ENCODE measurements at regions not wholly inside any gene's neighbourhood (a gene's known extent, or its start where the extent isn't known, plus 50 kb on each side); places are given as distances from the start of the nearest gene placed in this dataset.
A peak's percentile ranks its signal among the peaks of the same experiment; 100 is the strongest.

- ChIA-PET SMC1A (ENCODE audit: uncharacterized antibody, unreplicated experiment) (no interaction called here), POLR2A (no interaction called here), RAD21 (ENCODE audit: unreplicated experiment) (no interaction called here), CTCF (no interaction called here)
- WGBS (ENCODE audit: insufficient coverage, insufficient replicate concordance, low lambda C conversion rate, missing lambda C conversion rate), result 71% methylated on average over 4 of the region's 4 CpGs
- ATAC-seq, result no peak
- TF ChIP-seq EP300 (IDR thresholded peaks at IDR 0.05; ENCODE audit: borderline replicate concordance in 1 of 2, control insufficient read depth in 1 of 2, low read depth in 2 of 2, low read length in 2 of 2), result no peak
- TF ChIP-seq CTCF (IDR thresholded peaks at IDR 0.05 in 2 of 3, conservative IDR thresholded peaks at IDR 0.05 in 1 of 3; ENCODE audit: control insufficient read depth in 2 of 3, extremely low read depth in 1 of 3, insufficient read depth in 1 of 3, low read depth in 3 of 3, low read length in 3 of 3), result peak in 1 of 3 experiments; percentile 21; a peak in 1 of 6 replicates
- no peak for TF ChIP-seq ELK1 (IDR thresholded peaks at IDR 0.05; ENCODE audit: low read depth, low read length)
- peak; percentile 39 for TF ChIP-seq RAD21 (IDR thresholded peaks at IDR 0.05; ENCODE audit: insufficient read depth, low read depth, low read length)
- Histone ChIP-seq H3K79me2 (ENCODE audit: control insufficient read depth, insufficient read depth, low read length) (no peaks in the 10 kb centered on the region), H3K4me2 (ENCODE audit: control insufficient read depth, insufficient read depth) (no peak overlapping the region), H3K27me3 (replicated peaks in 1 of 2; ENCODE audit: control insufficient read depth in 2 of 2, insufficient read depth in 2 of 2, low read length in 1 of 2) (no peaks in the 10 kb centered on the region), H4K20me1 (ENCODE audit: control insufficient read depth, insufficient read depth) (no peaks in the 10 kb centered on the region), H3K36me3 (ENCODE audit: control insufficient read depth in 2 of 2, insufficient read depth in 2 of 2, low read length in 1 of 2) (no peaks in the 10 kb centered on the region), H2AFZ (ENCODE audit: control insufficient read depth, low read depth, low read length) (no peak overlapping the region), H3K4me1 (ENCODE audit: control insufficient read depth, insufficient read depth, low read length) (no peaks in the 10 kb centered on the region), H3K9me3 (replicated peaks; ENCODE audit: control insufficient read depth, insufficient read depth, low read length) (no peaks in the 10 kb centered on the region), H3K27ac (ENCODE audit: control insufficient read depth, insufficient read depth) (no peak overlapping the region), H3K9ac (ENCODE audit: control insufficient read depth, insufficient read depth, low read length) (no peak overlapping the region), H3K4me3 (no peak overlapping the region)
- in situ Hi-C loops (cut with MboI) (no loop called here), intact Hi-C loops (cut with micrococcal nuclease; ENCODE audit: unreplicated experiment) (no loop called here)
- no TSS peak for BruUV-seq (replicated peaks)
- FAIRE-seq, result no peak
- DNase-seq (ENCODE audit: low read depth, low spot score), result no peak
These were observed 122.4 kb downstream of the C4orf33 start for GRCh38 chr4:129218360-129218759.

Data from GM12878 (cell line).